Fibroblast of lung (primary cell): ENCODE measurements at regions not wholly inside any gene's neighbourhood (a gene's known extent, or its start where the extent isn't known, plus 50 kb on each side); places are given as distances from the start of the nearest gene placed in this dataset.

Experiments
- DNase-seq, 2 donors: peaks; one replicate each; pipeline versions ENCODE4 v3.0.0 to v3.0.0-alpha.2; 2010; ENCODE audit warnings: low read depth in 2 of 2
- H2AFZ ChIP-seq: 2 replicates; pipeline ENCODE4 v1.5.1; 2012; ENCODE audit warnings: low read length, control low read depth, inconsistent platforms
- H3K27ac ChIP-seq: 2 replicates; pipeline ENCODE4 v1.5.1; 2011; ENCODE audit warnings: low read length, control low read depth; ENCODE audit not compliant: insufficient read depth
- H3K27me3 ChIP-seq: 2 replicates; pipeline ENCODE4 v1.5.1; 2011; ENCODE audit warnings: mild to moderate bottlenecking, low read length; ENCODE audit not compliant: control insufficient read depth, insufficient read depth
- H3K36me3 ChIP-seq: 2 replicates; pipeline ENCODE4 v1.5.1; 2011; ENCODE audit warnings: low read length; ENCODE audit not compliant: control insufficient read depth, insufficient read depth
- H3K4me1 ChIP-seq: 2 replicates; pipeline ENCODE4 v1.5.1; 2011; ENCODE audit warnings: low read length; ENCODE audit not compliant: control insufficient read depth, insufficient read depth; ENCODE audit errors: extremely low read depth
- H3K4me2 ChIP-seq: 2 replicates; pipeline ENCODE4 v1.5.1; 2011; ENCODE audit warnings: low read length, control low read depth; ENCODE audit not compliant: insufficient read depth; ENCODE audit errors: extremely low read depth
- H3K4me3 ChIP-seq, 4 experiments: fragments of 200-600 bp in 1 of 4; sonication (generic) in 1 of 4; replicated peaks in 1 of 4; 2 replicates each; pipeline ENCODE4 v1.5.1; 2011 to 2016; ENCODE audit warnings: low read length in 4 of 4, low read depth in 3 of 4, mild to moderate bottlenecking in 3 of 4, control low read depth in 2 of 4, inconsistent platforms in 1 of 4, mixed read lengths in 1 of 4; ENCODE audit not compliant: insufficient read depth in 1 of 4; ENCODE audit errors: control extremely low read depth in 1 of 4
- H3K79me2 ChIP-seq: 2 replicates; pipeline ENCODE4 v1.5.1; 2012; ENCODE audit warnings: mild to moderate bottlenecking, low read length, inconsistent platforms; ENCODE audit not compliant: control insufficient read depth, insufficient read depth
- H3K9ac ChIP-seq: 2 replicates; pipeline ENCODE4 v1.5.1; 2011; ENCODE audit warnings: mild to moderate bottlenecking, low read length, control low read depth; ENCODE audit not compliant: insufficient read depth
- H3K9me3 ChIP-seq: 2 replicates; pipeline ENCODE4 v1.5.1; 2012; ENCODE audit warnings: low read depth, low read length; ENCODE audit not compliant: control insufficient read depth, insufficient read depth
- H4K20me1 ChIP-seq: 2 replicates; pipeline ENCODE4 v1.5.1; 2011; ENCODE audit warnings: low read length; ENCODE audit not compliant: control insufficient read depth, insufficient read depth; ENCODE audit errors: extremely low read depth
- EZH2 ChIP-seq: IDR thresholded peaks from 2 replicates; pipeline ENCODE4 v1.5.1; 2012; ENCODE audit warnings: low read length, control low read depth, mild to moderate bottlenecking; ENCODE audit errors: missing control alignments
- TF ChIP-seq, protein P1 (sequence below), 2 donors: IDR thresholded peaks in 1 of 2; conservative IDR thresholded peaks in 1 of 2; 1 replicate in 1 of 2; 2 replicates in 1 of 2; pipeline ENCODE4 v1.5.1; 2011 to 2012; ENCODE audit warnings: low read length in 2 of 2, control low read depth in 1 of 2, inconsistent platforms in 1 of 2, low read depth in 1 of 2, mild to moderate bottlenecking in 1 of 2

DNA sequence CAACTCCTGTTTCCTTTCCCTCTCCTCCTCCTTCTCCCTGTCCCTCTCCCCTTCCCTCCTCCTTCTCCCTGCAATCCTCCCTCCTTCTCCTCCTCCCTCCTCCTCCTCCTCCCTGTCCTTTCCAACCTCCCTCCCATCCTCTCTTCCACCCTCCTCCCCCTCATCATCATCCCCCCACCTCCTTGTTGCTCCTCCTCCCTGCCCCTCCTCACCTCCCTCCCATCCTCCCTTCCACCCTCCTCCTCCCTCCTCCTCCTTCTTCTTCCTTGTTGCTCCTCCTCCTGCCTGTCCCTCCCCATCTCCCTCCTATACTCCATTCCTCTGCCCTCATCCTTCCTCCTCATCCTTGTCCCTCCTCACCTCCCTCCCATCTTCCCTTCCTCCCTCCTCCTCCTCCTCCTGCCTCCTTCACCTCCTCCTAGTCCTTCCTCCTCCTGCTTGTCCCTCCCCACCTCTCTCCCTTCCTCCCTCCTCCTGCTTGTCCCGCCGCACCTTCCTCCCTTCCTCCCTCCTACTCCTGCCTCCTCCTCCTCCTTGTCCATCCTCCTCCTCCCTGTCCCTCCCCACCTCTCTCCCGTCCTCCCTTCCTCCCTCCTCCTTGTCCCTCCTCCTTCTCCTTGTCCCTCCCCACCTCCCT lies 222.5 kb downstream of the IRF8 start:
- no peaks in the 10 kb centered on the region for H3K27me3 ChIP-seq

DNA sequence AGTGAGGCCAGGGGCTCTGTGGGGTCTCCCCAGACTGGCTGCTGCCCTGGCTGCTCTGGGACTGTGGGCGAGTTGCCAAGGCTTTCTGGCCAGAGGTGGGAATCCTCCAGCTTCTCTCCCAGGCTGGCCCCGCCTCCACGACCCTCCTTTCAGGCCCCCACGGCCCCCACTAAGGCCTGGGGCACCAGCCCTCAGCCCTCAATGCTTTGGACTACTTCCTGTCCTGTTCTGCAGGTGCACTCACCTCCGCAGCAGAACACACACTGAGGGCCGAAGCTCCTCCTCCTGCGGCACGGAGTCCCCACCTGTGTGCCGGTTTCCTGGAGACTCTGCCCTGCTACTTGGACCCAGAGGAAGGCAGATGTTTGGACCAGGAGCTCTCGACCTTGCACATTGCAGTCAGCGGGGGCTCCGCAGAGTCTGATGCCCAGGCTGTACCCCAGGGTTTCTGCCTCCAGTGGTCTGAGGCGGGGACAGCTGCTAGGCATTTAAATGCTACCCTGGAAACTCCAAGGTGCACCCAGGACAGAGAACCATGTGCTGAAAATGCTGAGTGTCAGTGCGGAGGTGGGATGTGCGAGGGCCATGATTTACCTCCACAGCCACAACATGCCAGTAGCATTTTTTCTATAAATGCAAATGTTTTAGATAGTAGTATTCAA lies 223.8 kb downstream of the IRF8 start:
- no peak for DNase-seq
- Histone ChIP-seq H3K27ac (no peak overlapping the region), H4K20me1 (no peaks in the 10 kb centered on the region), H3K79me2 (no peaks in the 10 kb centered on the region), H3K4me3 (no peak overlapping the region), H3K9me3 (no peaks in the 10 kb centered on the region), H3K9ac (no peak overlapping the region), H3K36me3 (no peaks in the 10 kb centered on the region), H3K27me3 (no peaks in the 10 kb centered on the region), H3K4me2 (no peak overlapping the region), H3K4me1 (no peaks in the 10 kb centered on the region), H2AFZ (no peak overlapping the region)
- no peak for TF ChIP-seq EZH2
- TF ChIP-seq, protein P1, sequence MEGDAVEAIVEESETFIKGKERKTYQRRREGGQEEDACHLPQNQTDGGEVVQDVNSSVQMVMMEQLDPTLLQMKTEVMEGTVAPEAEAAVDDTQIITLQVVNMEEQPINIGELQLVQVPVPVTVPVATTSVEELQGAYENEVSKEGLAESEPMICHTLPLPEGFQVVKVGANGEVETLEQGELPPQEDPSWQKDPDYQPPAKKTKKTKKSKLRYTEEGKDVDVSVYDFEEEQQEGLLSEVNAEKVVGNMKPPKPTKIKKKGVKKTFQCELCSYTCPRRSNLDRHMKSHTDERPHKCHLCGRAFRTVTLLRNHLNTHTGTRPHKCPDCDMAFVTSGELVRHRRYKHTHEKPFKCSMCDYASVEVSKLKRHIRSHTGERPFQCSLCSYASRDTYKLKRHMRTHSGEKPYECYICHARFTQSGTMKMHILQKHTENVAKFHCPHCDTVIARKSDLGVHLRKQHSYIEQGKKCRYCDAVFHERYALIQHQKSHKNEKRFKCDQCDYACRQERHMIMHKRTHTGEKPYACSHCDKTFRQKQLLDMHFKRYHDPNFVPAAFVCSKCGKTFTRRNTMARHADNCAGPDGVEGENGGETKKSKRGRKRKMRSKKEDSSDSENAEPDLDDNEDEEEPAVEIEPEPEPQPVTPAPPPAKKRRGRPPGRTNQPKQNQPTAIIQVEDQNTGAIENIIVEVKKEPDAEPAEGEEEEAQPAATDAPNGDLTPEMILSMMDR (conservative IDR thresholded peaks at IDR 0.05 in 1 of 2, IDR thresholded peaks at IDR 0.05 in 1 of 2; ENCODE audit: low read depth in 1 of 2, low read length in 2 of 2) = no peak

More for the DNA sequence above, 222.5 kb downstream of the IRF8 start:
- no peak for TF ChIP-seq EZH2
- TF ChIP-seq, protein P1 (conservative IDR thresholded peaks at IDR 0.05 in 1 of 2, IDR thresholded peaks at IDR 0.05 in 1 of 2; ENCODE audit: low read depth in 1 of 2, low read length in 2 of 2) = no peak
- Histone ChIP-seq H3K9ac (no peak overlapping the region), H3K4me3 (no peak overlapping the region), H4K20me1 (no peaks in the 10 kb centered on the region), H3K9me3 (no peaks in the 10 kb centered on the region), H3K4me1 (no peaks in the 10 kb centered on the region), H3K36me3 (no peaks in the 10 kb centered on the region), H2AFZ (no peak overlapping the region), H3K4me2 (no peak overlapping the region), H3K27ac (no peak overlapping the region), H3K79me2 (no peaks in the 10 kb centered on the region)
- DNase-seq = no peak

DNA sequence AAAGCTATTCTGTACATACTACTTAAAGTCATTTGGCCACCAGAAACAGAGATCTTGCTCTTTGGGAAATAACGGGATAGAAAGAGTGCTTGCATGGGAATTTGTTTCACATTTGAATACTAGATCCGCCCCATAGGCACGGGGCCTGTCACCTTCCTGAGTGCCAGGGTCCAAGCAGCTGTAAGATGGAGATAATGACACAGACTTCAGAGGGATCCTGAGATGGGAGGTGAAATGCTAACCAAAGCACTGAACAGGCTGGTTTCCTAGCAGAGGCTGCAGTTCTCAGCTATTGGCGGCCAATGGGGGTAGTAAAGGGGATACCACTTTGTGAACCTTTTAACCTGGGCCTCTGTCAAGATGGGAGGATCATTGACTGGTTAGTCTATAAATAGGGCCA lies 225.4 kb downstream of the IRF8 start:
- no peak for TF ChIP-seq EZH2
- TF ChIP-seq, protein P1 (conservative IDR thresholded peaks at IDR 0.05 in 1 of 2, IDR thresholded peaks at IDR 0.05 in 1 of 2; ENCODE audit: low read depth in 1 of 2, low read length in 2 of 2) = no peak
- no peak overlapping the region for H3K4me3 ChIP-seq

More for the DNA sequence above, 225.4 kb downstream of the IRF8 start:
- Histone ChIP-seq H3K27ac (no peak overlapping the region), H3K9me3 (no peaks in the 10 kb centered on the region), H3K27me3 (no peaks in the 10 kb centered on the region), H2AFZ (no peak overlapping the region), H3K79me2 (no peaks in the 10 kb centered on the region), H3K4me1 (no peaks in the 10 kb centered on the region), H3K36me3 (no peaks in the 10 kb centered on the region), H3K4me2 (no peak overlapping the region), H4K20me1 (no peaks in the 10 kb centered on the region), H3K9ac (no peak overlapping the region)
- DNase-seq = no peak
